DND-41 (cell line): ENCODE measurements at regions not wholly inside any gene's neighbourhood (a gene's known extent, or its start where the extent isn't known, plus 50 kb on each side); places are given as distances from the start of the nearest gene placed in this dataset.

ENCODE experiments used
- ATAC-seq: fragments of 200-7000 bp; cut with Tn5 transposase; 3 replicates; pipeline ENCODE4 v1.9.1; 2021; ENCODE audit warnings: low read depth; ENCODE audit not compliant: insufficient read depth
- DNase-seq: peaks from one replicate; pipeline ENCODE4 v3.0.0-alpha.2; 2020
- H2AFZ ChIP-seq: 2 replicates; pipeline ENCODE4 v1.6.0; 2012; ENCODE audit warnings: low read depth, low read length
- H3K27ac ChIP-seq: 2 replicates; pipeline ENCODE4 v1.5.1; 2012; ENCODE audit warnings: low read length, inconsistent platforms
- H3K27me3 ChIP-seq: fragments of 200-600 bp; sonication (generic); 2 replicates; pipeline ENCODE4 v1.6.0; 2012; ENCODE audit warnings: low read length, mild to moderate bottlenecking, inconsistent platforms; ENCODE audit not compliant: insufficient read depth, poor library complexity
- H3K36me3 ChIP-seq: 2 replicates; pipeline ENCODE4 v1.5.1; 2012; ENCODE audit warnings: low read length, inconsistent platforms; ENCODE audit not compliant: insufficient read depth
- H3K4me1 ChIP-seq: 2 replicates; pipeline ENCODE4 v1.5.1; 2012; ENCODE audit warnings: mild to moderate bottlenecking, low read length; ENCODE audit not compliant: insufficient read depth
- H3K4me2 ChIP-seq: 2 replicates; pipeline ENCODE4 v1.6.0; 2012; ENCODE audit warnings: mild to moderate bottlenecking, moderate library complexity, low read length, inconsistent platforms; ENCODE audit not compliant: insufficient read depth
- H3K4me3 ChIP-seq, 2 experiments: fragments of 200-600 bp in 1 of 2; shearing (Covaris generic) in 1 of 2; 2 replicates each; pipeline ENCODE4 v1.5.1; 2012 to 2016; ENCODE audit warnings: inconsistent platforms in 2 of 2, low read length in 2 of 2, mild to moderate bottlenecking in 2 of 2, low read depth in 1 of 2, moderate library complexity in 1 of 2
- H3K79me2 ChIP-seq: 2 replicates; pipeline ENCODE4 v1.6.0; 2012; ENCODE audit warnings: low read length, inconsistent platforms; ENCODE audit not compliant: insufficient read depth
- H3K9ac ChIP-seq: 2 replicates; pipeline ENCODE4 v1.6.0; 2012; ENCODE audit warnings: low read depth, mild to moderate bottlenecking, inconsistent platforms, low read length, moderate library complexity
- H3K9me3 ChIP-seq: 2 replicates; pipeline ENCODE4 v1.5.1; 2012; ENCODE audit warnings: low read length, moderate library complexity, mild to moderate bottlenecking, inconsistent platforms; ENCODE audit not compliant: insufficient read depth, severe bottlenecking
- H4K20me1 ChIP-seq: 2 replicates; pipeline ENCODE4 v1.6.0; 2012; ENCODE audit warnings: low read length; ENCODE audit not compliant: insufficient read depth
- EZH2 ChIP-seq: IDR thresholded peaks from 3 replicates; pipeline ENCODE4 v1.6.1; 2012; ENCODE audit warnings: borderline replicate concordance, low read depth, mild to moderate bottlenecking, moderate library complexity, low read length, inconsistent platforms; ENCODE audit not compliant: severe bottlenecking
- TF ChIP-seq, protein P1 (sequence below): IDR thresholded peaks from 2 replicates; pipeline ENCODE4 v1.5.1; 2012; ENCODE audit warnings: borderline replicate concordance, low read length, moderate library complexity, mild to moderate bottlenecking; ENCODE audit not compliant: poor library complexity, severe bottlenecking; ENCODE audit errors: extremely low read depth

DNA sequence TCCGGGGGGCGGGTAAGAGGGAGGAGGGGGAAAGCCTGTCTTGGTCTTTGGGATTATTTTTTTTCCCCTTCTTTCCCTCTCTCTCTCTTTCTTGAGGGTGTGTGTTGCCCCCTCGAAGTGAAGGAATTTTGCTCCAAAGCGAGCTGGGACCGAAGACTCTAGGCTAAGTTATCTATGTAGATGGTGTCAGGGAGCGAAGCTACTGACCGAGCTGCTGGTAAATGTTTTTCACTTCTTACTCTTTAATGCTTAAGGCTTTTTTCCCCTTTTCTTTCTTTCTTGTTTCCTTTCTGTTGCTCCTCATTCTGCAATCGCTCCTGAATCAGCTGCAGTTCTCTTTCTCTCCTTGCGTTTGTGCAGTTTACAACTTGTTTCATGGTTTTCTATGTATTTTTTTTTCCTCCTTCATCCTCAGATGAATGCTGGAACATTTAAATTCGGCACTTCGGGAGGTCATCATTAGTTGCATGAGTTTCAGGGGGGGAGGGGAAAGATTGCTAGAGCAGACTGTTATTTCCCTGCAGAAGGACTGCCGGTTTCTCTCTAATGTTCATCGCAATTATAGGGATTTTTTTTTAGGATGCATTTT, 1312.0 kb upstream of the WWC1 start:
- H3K9ac ChIP-seq, result no peak overlapping the region
- H4K20me1 ChIP-seq, result no peaks in the 10 kb centered on the region
- TF ChIP-seq, protein P1, sequence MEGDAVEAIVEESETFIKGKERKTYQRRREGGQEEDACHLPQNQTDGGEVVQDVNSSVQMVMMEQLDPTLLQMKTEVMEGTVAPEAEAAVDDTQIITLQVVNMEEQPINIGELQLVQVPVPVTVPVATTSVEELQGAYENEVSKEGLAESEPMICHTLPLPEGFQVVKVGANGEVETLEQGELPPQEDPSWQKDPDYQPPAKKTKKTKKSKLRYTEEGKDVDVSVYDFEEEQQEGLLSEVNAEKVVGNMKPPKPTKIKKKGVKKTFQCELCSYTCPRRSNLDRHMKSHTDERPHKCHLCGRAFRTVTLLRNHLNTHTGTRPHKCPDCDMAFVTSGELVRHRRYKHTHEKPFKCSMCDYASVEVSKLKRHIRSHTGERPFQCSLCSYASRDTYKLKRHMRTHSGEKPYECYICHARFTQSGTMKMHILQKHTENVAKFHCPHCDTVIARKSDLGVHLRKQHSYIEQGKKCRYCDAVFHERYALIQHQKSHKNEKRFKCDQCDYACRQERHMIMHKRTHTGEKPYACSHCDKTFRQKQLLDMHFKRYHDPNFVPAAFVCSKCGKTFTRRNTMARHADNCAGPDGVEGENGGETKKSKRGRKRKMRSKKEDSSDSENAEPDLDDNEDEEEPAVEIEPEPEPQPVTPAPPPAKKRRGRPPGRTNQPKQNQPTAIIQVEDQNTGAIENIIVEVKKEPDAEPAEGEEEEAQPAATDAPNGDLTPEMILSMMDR, result no peak
- TF ChIP-seq EZH2, result no peak
- no peak overlapping the region for H2AFZ ChIP-seq
- no peaks in the 10 kb centered on the region for H3K27me3 ChIP-seq
- H3K4me3 ChIP-seq, result no peak overlapping the region
- H3K27ac ChIP-seq, result no peak overlapping the region
- H3K36me3 ChIP-seq, result no peaks in the 10 kb centered on the region
- no peaks in the 10 kb centered on the region for H3K4me1 ChIP-seq
- ATAC-seq (no peak), DNase-seq (no peak)
- H3K4me2 ChIP-seq, result no peak overlapping the region
- peaks cover 2% of the 10 kb centered on the region for H3K9me3 ChIP-seq
- no peaks in the 10 kb centered on the region for H3K79me2 ChIP-seq

GRCh38 chr5:166980666-166981065, 1310.8 kb upstream of the WWC1 start:
- no peaks in the 10 kb centered on the region for H4K20me1 ChIP-seq
- no peak overlapping the region for H3K4me3 ChIP-seq
- ATAC-seq (no peak), DNase-seq (no peak)
- no peaks in the 10 kb centered on the region for H3K27me3 ChIP-seq
- H3K4me1 ChIP-seq, result no peaks in the 10 kb centered on the region
- TF ChIP-seq, protein P1, result no peak
- no peak for TF ChIP-seq EZH2
- no peaks in the 10 kb centered on the region for H3K36me3 ChIP-seq
- no peak overlapping the region for H3K9ac ChIP-seq
- H3K79me2 ChIP-seq, result no peaks in the 10 kb centered on the region
- H3K27ac ChIP-seq, result no peak overlapping the region
- peaks cover 2% of the 10 kb centered on the region for H3K9me3 ChIP-seq
- H2AFZ ChIP-seq, result no peak overlapping the region
- H3K4me2 ChIP-seq, result no peak overlapping the region

- Histone ChIP-seq H4K20me1 (no peaks in the 10 kb centered on the region), H3K9ac (no peak overlapping the region), H3K27me3 (no peaks in the 10 kb centered on the region), H3K4me3 (no peak overlapping the region), H3K4me1 (no peaks in the 10 kb centered on the region), H3K4me2 (no peak overlapping the region), H2AFZ (no peak overlapping the region), H3K9me3 (peaks cover 2% of the 10 kb centered on the region), H3K36me3 (no peaks in the 10 kb centered on the region), H3K27ac (no peak overlapping the region), H3K79me2 (no peaks in the 10 kb centered on the region)
- TF ChIP-seq, protein P1, result no peak
- TF ChIP-seq EZH2, result no peak
- DNase-seq (no peak), ATAC-seq (no peak)
Measured at GRCh38 chr5:166982226-166982625, 1309.2 kb upstream of the WWC1 start.
